ENCODE measurements at regions not wholly inside any gene's neighbourhood (a gene's known extent, or its start where the extent isn't known, plus 50 kb on each side); places are given as distances from the start of the nearest gene placed in this dataset.

- TF ChIP-seq CTCF (IDR thresholded peaks at IDR 0.05), result no peak
- Histone ChIP-seq H3K27ac (no peak overlapping the region), H3K4me3 (no peak overlapping the region), H3K4me1 (no peaks in the 10 kb centered on the region), H3K27me3 (no peaks in the 10 kb centered on the region), H3K36me3 (no peaks in the 10 kb centered on the region), H3K9me3 (no peaks in the 10 kb centered on the region)
- WGBS, 2 donors, result 67 to 68% methylated on average over 2 of the region's 2 CpGs
- intact Hi-C loops (cut with DNase I), result no loop called here
- ATAC-seq (no peak), DNase-seq (no peak)
Measured at GRCh38 chr5:21646469-21646868, 1206.7 kb downstream of the CDH12 start.

GRCh38 chr5:21644032-21644431 is 1209.1 kb downstream of the CDH12 start:
- intact Hi-C loops (cut with DNase I), result no loop called here
- H3K36me3 ChIP-seq, result no peaks in the 10 kb centered on the region
- H3K27ac ChIP-seq, result no peak overlapping the region
- WGBS, 2 donors, result 57 to 60% methylated on average over 3 of the region's 3 CpGs
- no peak overlapping the region for H3K4me3 ChIP-seq
- H3K4me1 ChIP-seq, result no peaks in the 10 kb centered on the region
- ATAC-seq (no peak), DNase-seq (no peak)
- H3K27me3 ChIP-seq, result no peaks in the 10 kb centered on the region
- TF ChIP-seq CTCF (IDR thresholded peaks at IDR 0.05), result no peak
- no peaks in the 10 kb centered on the region for H3K9me3 ChIP-seq

- H3K27ac ChIP-seq, result no peak overlapping the region
- TF ChIP-seq CTCF (IDR thresholded peaks at IDR 0.05), result no peak
- peaks cover 0 to 4% (median 0%) of the 10 kb centered on the region in 11 donors for H3K9me3 ChIP-seq
- DNase-seq (no peak), ATAC-seq (no peak)
- 73 to 87% methylated on average over 1 of the region's 1 CpG for WGBS, 2 donors
- no peaks in the 10 kb centered on the region for H3K27me3 ChIP-seq
- intact Hi-C loops (cut with DNase I), result no loop called here
- H3K4me1 ChIP-seq, result no peaks in the 10 kb centered on the region
- H3K36me3 ChIP-seq, result no peaks in the 10 kb centered on the region
- no peak overlapping the region for H3K4me3 ChIP-seq
Measured at GRCh38 chr5:21642312-21642711, 1210.8 kb downstream of the CDH12 start.

- DNase-seq, result no peak
- Histone ChIP-seq H3K4me1 (no peaks in the 10 kb centered on the region), H3K4me3 (no peak overlapping the region), H3K27ac (no peak overlapping the region), H3K9me3 (peaks cover 0 to 32% (median 0%) of the 10 kb centered on the region in 11 donors), H3K27me3 (no peaks in the 10 kb centered on the region), H3K36me3 (no peaks in the 10 kb centered on the region)
- WGBS, 2 donors, result 95 to 96% methylated on average over 2 of the region's 2 CpGs
- TF ChIP-seq CTCF (IDR thresholded peaks at IDR 0.05), result no peak
- intact Hi-C loops (cut with DNase I), result no loop called here
- ATAC-seq, result no peak
Measured at GRCh38 chr5:21623831-21624230, 1229.3 kb downstream of the CDH12 start.
